OCI-LY1 (cell line): ENCODE measurements at regions not wholly inside any gene's neighbourhood (a gene's known extent, or its start where the extent isn't known, plus 50 kb on each side); places are given as distances from the start of the nearest gene placed in this dataset.

ENCODE experiments used
- H2AFZ ChIP-seq: fragments of 200-600 bp; sonication (generic), shearing (Covaris generic); 2 replicates; pipeline ENCODE4 v1.6.0; 2014; ENCODE audit warnings: antibody characterized with exemption, mild to moderate bottlenecking, low read length
- H3F3A ChIP-seq: fragments of 200-600 bp; sonication (generic), shearing (Covaris generic); 2 replicates; pipeline ENCODE4 v1.6.0; 2014; ENCODE audit warnings: mild to moderate bottlenecking, antibody characterized with exemption, low read length, moderate library complexity; ENCODE audit not compliant: insufficient read depth
- H3K27ac ChIP-seq: fragments of 200-600 bp; sonication (generic); 2 replicates; pipeline ENCODE4 v1.5.1; 2014; ENCODE audit warnings: low read length, mixed run types, mild to moderate bottlenecking, low read depth; ENCODE audit not compliant: poor library complexity, severe bottlenecking
- H3K27me3 ChIP-seq: fragments of 200-600 bp; sonication (generic); 2 replicates; pipeline ENCODE4 v1.6.0; 2014; ENCODE audit warnings: antibody characterized with exemption, mild to moderate bottlenecking, low read length, moderate library complexity; ENCODE audit not compliant: insufficient read depth
- H3K36me3 ChIP-seq: fragments of 200-600 bp; sonication (generic); 2 replicates; pipeline ENCODE4 v1.6.1; 2014; ENCODE audit warnings: mild to moderate bottlenecking, antibody characterized with exemption, low read length, moderate library complexity, mixed read lengths; ENCODE audit not compliant: insufficient read depth
- H3K4me1 ChIP-seq: fragments of 200-600 bp; sonication (generic); 2 replicates; pipeline ENCODE4 v1.5.1; 2014; ENCODE audit warnings: mild to moderate bottlenecking, low read length, moderate library complexity; ENCODE audit not compliant: insufficient read depth, severe bottlenecking
- H3K4me2 ChIP-seq: fragments of 200-600 bp; sonication (generic), shearing (Covaris generic); 2 replicates; pipeline ENCODE4 v1.6.1; 2014; ENCODE audit warnings: low read length
- H3K4me3 ChIP-seq: fragments of 200-600 bp; sonication (generic); 2 replicates; pipeline ENCODE4 v1.5.1; 2014; ENCODE audit warnings: low read length, low read depth, mild to moderate bottlenecking, mixed read lengths; ENCODE audit not compliant: poor library complexity, severe bottlenecking
- H3K79me2 ChIP-seq: fragments of 200-600 bp; shearing (Covaris generic); 2 replicates; pipeline ENCODE4 v1.6.1; 2016; ENCODE audit warnings: mixed run types, low read length, mixed read lengths; ENCODE audit not compliant: insufficient read depth
- H3K9ac ChIP-seq: fragments of 200-600 bp; sonication (generic), shearing (Covaris generic); 2 replicates; pipeline ENCODE4 v1.6.1; 2014; ENCODE audit warnings: mild to moderate bottlenecking, low read length, mixed read lengths
- H3K9me2 ChIP-seq: fragments of 200-600 bp; sonication (generic), shearing (Covaris generic); 2 replicates; pipeline ENCODE4 v1.6.1; 2014; ENCODE audit warnings: low read depth, mild to moderate bottlenecking, low read length, mixed read lengths
- H3K9me3 ChIP-seq: fragments of 200-600 bp; shearing (Covaris generic); 2 replicates; pipeline ENCODE4 v1.6.1; 2014; ENCODE audit warnings: low read length, mixed read lengths
- H4K20me1 ChIP-seq: fragments of 200-600 bp; sonication (generic), shearing (Covaris generic); 2 replicates; pipeline ENCODE4 v1.6.0; 2016; ENCODE audit warnings: mild to moderate bottlenecking, low read length; ENCODE audit not compliant: insufficient read depth
- EZH2 ChIP-seq: fragments of 200-600 bp; sonication (generic), shearing (Covaris generic); IDR thresholded peaks from 2 replicates; pipeline ENCODE4 v1.8.0; 2017; ENCODE audit warnings: borderline replicate concordance, mixed run types, mild to moderate bottlenecking, antibody characterized with exemption, low read length, moderate library complexity, mixed read lengths
- TF ChIP-seq, protein P1 (sequence below): fragments of 200-600 bp; sonication (generic), shearing (Covaris generic); IDR thresholded peaks from 2 replicates; pipeline ENCODE4 v1.5.1; 2017; ENCODE audit warnings: mild to moderate bottlenecking, antibody characterized with exemption, low read length, moderate library complexity, mixed read lengths

DNA sequence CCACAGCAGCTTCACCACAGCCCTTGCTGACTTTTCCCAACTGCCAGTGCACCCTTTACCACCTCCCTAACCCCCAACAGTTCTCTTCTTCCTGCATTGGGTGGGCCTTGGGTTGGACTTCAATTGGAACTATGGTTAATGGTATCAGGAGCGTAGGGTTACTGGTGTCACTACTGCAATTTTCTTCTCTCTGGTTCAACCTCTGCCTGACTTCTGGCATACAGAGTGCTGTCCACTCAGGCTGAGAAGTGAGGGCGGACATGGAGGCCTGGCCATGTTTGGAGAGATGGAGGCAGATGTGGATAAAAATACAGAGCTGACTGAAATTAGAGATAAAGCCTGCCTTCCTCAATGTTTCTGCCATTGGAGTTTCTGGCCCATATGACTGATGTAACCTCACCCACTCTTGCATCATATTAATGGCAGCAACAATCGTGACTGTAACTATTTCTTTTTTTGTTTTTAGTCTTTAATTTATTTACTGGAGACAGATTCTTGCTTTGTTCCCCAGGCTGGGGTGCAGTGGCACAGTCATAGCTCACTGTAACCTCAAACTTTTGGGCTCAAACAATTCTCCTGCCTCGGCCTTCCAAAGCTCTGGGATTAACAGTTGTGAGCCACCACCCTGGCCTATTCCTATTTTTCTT is 87.8 kb downstream of the NAV1 start:
- no peaks in the 10 kb centered on the region for H4K20me1 ChIP-seq
- H3K4me3 ChIP-seq: no peak overlapping the region
- H3K79me2 ChIP-seq: no peaks in the 10 kb centered on the region
- no peak overlapping the region for H3K9ac ChIP-seq
- H3K4me1 ChIP-seq: no peaks in the 10 kb centered on the region
- no peak overlapping the region for H3K27ac ChIP-seq
- no peak overlapping the region for H2AFZ ChIP-seq
- H3F3A ChIP-seq: no peaks in the 10 kb centered on the region
- no peak for TF ChIP-seq EZH2
- H3K4me2 ChIP-seq: no peak overlapping the region
- H3K27me3 ChIP-seq: no peaks in the 10 kb centered on the region
- H3K36me3 ChIP-seq: no peaks in the 10 kb centered on the region
- no peaks in the 10 kb centered on the region for H3K9me2 ChIP-seq
- H3K9me3 ChIP-seq: no peaks in the 10 kb centered on the region

- Histone ChIP-seq H3K27ac (no peak overlapping the region), H3K4me1 (no peaks in the 10 kb centered on the region), H4K20me1 (no peaks in the 10 kb centered on the region), H3K9ac (no peak overlapping the region), H2AFZ (no peak overlapping the region), H3K27me3 (no peaks in the 10 kb centered on the region), H3K4me3 (no peak overlapping the region), H3F3A (no peaks in the 10 kb centered on the region), H3K4me2 (no peak overlapping the region), H3K36me3 (no peaks in the 10 kb centered on the region), H3K9me2 (no peaks in the 10 kb centered on the region), H3K9me3 (no peaks in the 10 kb centered on the region), H3K79me2 (no peaks in the 10 kb centered on the region)
- TF ChIP-seq, protein P1, sequence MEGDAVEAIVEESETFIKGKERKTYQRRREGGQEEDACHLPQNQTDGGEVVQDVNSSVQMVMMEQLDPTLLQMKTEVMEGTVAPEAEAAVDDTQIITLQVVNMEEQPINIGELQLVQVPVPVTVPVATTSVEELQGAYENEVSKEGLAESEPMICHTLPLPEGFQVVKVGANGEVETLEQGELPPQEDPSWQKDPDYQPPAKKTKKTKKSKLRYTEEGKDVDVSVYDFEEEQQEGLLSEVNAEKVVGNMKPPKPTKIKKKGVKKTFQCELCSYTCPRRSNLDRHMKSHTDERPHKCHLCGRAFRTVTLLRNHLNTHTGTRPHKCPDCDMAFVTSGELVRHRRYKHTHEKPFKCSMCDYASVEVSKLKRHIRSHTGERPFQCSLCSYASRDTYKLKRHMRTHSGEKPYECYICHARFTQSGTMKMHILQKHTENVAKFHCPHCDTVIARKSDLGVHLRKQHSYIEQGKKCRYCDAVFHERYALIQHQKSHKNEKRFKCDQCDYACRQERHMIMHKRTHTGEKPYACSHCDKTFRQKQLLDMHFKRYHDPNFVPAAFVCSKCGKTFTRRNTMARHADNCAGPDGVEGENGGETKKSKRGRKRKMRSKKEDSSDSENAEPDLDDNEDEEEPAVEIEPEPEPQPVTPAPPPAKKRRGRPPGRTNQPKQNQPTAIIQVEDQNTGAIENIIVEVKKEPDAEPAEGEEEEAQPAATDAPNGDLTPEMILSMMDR: no peak
- no peak for TF ChIP-seq EZH2
Observed at GRCh38 chr1:201628490-201628889, 89.6 kb downstream of the NAV1 start.

DNA sequence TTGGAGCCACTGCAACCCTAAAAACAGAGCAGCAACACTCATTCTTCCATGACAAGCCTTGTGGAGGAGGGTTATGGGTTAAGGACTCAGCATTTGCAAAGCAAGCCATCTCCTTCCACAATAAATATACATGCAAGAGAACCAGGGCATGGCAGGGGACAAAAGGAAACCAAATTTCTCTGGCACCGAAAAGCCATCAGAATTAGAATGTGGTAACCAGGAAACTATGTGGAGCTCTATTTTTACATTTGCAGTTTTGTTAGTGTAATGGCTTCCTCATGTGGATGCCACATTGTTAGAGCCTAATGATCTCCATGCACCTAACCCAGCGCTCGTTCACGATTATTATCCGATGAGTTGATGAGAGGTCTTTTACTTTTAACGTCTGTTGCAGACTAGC is 91.7 kb downstream of the NAV1 start:
- H3K4me3 ChIP-seq: no peak overlapping the region
- H3K79me2 ChIP-seq: no peaks in the 10 kb centered on the region
- TF ChIP-seq EZH2: no peak
- TF ChIP-seq, protein P1: no peak
- no peaks in the 10 kb centered on the region for H3K36me3 ChIP-seq
- H2AFZ ChIP-seq: no peak overlapping the region
- no peaks in the 10 kb centered on the region for H4K20me1 ChIP-seq
- no peak overlapping the region for H3K9ac ChIP-seq
- H3F3A ChIP-seq: no peaks in the 10 kb centered on the region
- no peaks in the 10 kb centered on the region for H3K4me1 ChIP-seq
- H3K4me2 ChIP-seq: no peak overlapping the region
- H3K27me3 ChIP-seq: no peaks in the 10 kb centered on the region
- H3K9me2 ChIP-seq: no peaks in the 10 kb centered on the region
- H3K27ac ChIP-seq: no peak overlapping the region
- H3K9me3 ChIP-seq: no peaks in the 10 kb centered on the region

- Histone ChIP-seq H4K20me1 (no peaks in the 10 kb centered on the region), H3K36me3 (no peaks in the 10 kb centered on the region), H2AFZ (no peak overlapping the region), H3K9me3 (no peaks in the 10 kb centered on the region), H3K4me3 (no peak overlapping the region), H3K27me3 (no peaks in the 10 kb centered on the region), H3K9ac (no peak overlapping the region), H3K27ac (no peak overlapping the region), H3K4me1 (no peaks in the 10 kb centered on the region), H3K9me2 (no peaks in the 10 kb centered on the region), H3K79me2 (no peaks in the 10 kb centered on the region), H3K4me2 (no peak overlapping the region), H3F3A (no peaks in the 10 kb centered on the region)
- TF ChIP-seq, protein P1: no peak
- no peak for TF ChIP-seq EZH2
Observed at GRCh38 chr1:201631037-201631436, 92.1 kb downstream of the NAV1 start.
